GM21529 (cell line): ENCODE measurements at regions not wholly inside any gene's neighbourhood (a gene's known extent, or its start where the extent isn't known, plus 50 kb on each side); places are given as distances from the start of the nearest gene placed in this dataset.

Source experiments
- ATAC-seq: cut with Tn5 transposase; IDR thresholded peaks from one replicate; pipeline ENCODE4 v1.9.1; 2021; ENCODE audit not compliant: unreplicated experiment

- ATAC-seq = no peak
These were observed 56.4 kb downstream of the CD24 start for GRCh38 chr6:106918115-106918514.

- ATAC-seq = no peak
These were observed 57.6 kb downstream of the CD24 start for GRCh38 chr6:106916891-106917290.

- peak; percentile 77 for ATAC-seq
These were observed 60.8 kb downstream of the CD24 start for GRCh38 chr6:106913676-106914280.

- ATAC-seq = no peak
These were observed 61.4 kb downstream of the CD24 start for GRCh38 chr6:106913111-106913510.

GRCh38 chr6:106912091-106912490 is 62.4 kb downstream of the CD24 start:
- no peak for ATAC-seq

GRCh38 chr6:106910999-106911949 is 63.3 kb downstream of the CD24 start:
- no peak for ATAC-seq

GRCh38 chr6:106908386-106908840 is 66.1 kb downstream of the CD24 start:
- no peak for ATAC-seq

- ATAC-seq = no peak
These were observed 66.8 kb downstream of the CD24 start for GRCh38 chr6:106907754-106908153.

- no peak for ATAC-seq
These were observed 68.3 kb downstream of the CD24 start for GRCh38 chr6:106906232-106906631.

GRCh38 chr6:106903299-106903698 is 71.2 kb downstream of the CD24 start:
- no peak for ATAC-seq

GRCh38 chr6:106901062-106901461 is 73.5 kb downstream of the CD24 start:
- no peak for ATAC-seq

- ATAC-seq = no peak
These were observed 74.8 kb downstream of the CD24 start for GRCh38 chr6:106899697-106900096.

GRCh38 chr6:106897580-106897979 is 76.9 kb downstream of the CD24 start:
- ATAC-seq = no peak

- ATAC-seq = no peak
These were observed 78.9 kb downstream of the CD24 start for GRCh38 chr6:106895703-106896040.

- no peak for ATAC-seq
These were observed 79.4 kb downstream of the CD24 start for GRCh38 chr6:106894978-106895702.

- ATAC-seq = no peak
These were observed 82.3 kb downstream of the CD24 start for GRCh38 chr6:106892186-106892585.

GRCh38 chr6:106890447-106890846 is 84.1 kb downstream of the CD24 start:
- no peak for ATAC-seq

GRCh38 chr6:106889692-106890091 is 84.8 kb downstream of the CD24 start:
- ATAC-seq = no peak

- no peak for ATAC-seq
These were observed 87.4 kb downstream of the CD24 start for GRCh38 chr6:106886922-106887797.

GRCh38 chr6:106886081-106886843 is 88.3 kb downstream of the CD24 start:
- ATAC-seq = no peak
